ENCODE measurements at regions not wholly inside any gene's neighbourhood (a gene's known extent, or its start where the extent isn't known, plus 50 kb on each side); places are given as distances from the start of the nearest gene placed in this dataset. TPM values are rescaled to one million over a fixed set of nuclear protein-coding genes. Genes with fewer than 3 reads are reported as not detected.

DNA sequence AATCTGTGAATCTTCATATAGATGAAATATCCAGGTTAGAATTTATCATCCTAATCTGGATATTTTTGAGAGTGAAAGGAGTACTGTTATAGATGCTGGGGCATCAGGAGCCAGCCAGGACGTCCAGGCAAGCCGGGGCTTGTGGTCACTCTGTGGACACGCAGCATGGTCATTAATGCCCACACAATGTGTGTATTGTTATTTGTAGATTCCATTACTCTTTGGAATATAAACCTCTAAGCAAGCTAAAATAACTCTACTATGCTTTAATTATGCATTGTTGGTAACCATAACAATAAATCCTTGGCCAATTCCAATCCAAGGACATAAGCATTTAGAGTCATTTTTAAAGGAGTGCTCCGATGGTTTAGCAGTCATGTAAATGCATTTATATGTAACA is 137.9 kb downstream of the TM9SF2 start:
- DNase-seq: no peak

DNA sequence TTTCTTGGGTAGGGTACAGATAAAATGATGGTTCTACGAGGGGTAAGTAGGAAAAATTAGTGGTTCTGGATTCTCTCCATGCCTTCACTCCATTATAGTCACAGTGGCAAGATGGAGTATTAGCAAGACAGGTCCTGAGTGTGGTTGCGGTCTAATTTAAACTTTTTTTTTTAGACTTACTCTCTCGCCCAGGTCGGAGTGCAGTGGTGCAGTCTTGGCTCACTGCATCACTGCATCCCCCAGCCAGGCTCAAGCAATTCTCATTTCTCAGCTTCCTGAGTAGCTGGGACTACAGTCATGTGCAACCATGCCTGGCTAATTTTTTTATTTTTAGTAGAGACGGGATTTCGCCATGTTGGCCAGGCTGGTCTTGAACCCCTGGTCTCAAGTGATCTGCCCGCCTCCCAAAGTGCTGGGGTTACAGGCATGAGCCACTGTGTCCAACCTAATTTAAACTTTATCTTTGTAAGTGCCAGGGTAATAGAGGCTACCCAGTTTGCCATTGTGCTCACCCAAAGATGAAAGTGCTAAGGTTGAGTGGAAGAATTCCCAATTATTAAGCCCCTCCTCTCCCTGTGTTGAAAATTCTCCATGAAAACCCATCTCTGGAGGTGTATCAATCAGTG is 135.6 kb downstream of the TM9SF2 start:
- no peak for DNase-seq

DNA sequence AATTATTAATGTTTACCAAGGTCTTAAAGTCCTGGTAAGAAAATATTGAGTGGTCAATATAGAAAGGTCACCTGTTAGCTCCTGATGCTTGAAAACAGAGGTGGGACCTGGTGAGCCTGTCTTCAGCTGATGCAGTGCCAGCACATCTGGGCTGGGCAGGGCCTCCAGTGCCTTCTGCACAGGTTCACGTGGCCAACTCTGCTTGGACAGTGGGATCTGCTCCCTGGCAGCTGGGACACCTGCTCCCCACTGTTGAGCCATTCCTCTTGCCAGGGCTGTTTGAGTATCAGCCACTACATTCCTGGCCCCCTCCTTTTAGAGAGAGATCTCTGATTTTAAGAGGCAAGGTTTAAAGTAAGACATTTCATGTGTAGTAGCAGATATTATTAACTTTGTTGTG is 135.0 kb downstream of the TM9SF2 start:
- DNase-seq: no peak

DNA sequence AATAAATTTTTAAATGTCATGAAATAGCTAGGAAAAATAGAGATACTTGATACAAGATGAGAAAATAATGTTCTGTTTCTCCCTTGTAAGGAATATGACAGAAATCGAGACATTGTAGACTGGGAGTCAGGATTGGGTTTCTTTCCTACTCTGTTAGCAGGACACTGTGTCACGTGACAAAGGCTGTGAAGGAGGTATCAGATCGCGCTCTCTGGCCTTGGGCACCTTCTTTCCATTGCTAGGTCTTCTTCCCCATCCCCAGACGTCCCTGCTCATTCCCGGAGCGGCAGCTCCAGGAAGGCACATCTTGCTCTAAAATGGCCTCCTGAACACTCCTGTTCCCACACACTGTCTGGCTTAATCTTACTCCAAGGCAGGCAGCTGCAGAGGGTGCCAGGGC is 133.4 kb downstream of the TM9SF2 start:
- no peak for DNase-seq

DNA sequence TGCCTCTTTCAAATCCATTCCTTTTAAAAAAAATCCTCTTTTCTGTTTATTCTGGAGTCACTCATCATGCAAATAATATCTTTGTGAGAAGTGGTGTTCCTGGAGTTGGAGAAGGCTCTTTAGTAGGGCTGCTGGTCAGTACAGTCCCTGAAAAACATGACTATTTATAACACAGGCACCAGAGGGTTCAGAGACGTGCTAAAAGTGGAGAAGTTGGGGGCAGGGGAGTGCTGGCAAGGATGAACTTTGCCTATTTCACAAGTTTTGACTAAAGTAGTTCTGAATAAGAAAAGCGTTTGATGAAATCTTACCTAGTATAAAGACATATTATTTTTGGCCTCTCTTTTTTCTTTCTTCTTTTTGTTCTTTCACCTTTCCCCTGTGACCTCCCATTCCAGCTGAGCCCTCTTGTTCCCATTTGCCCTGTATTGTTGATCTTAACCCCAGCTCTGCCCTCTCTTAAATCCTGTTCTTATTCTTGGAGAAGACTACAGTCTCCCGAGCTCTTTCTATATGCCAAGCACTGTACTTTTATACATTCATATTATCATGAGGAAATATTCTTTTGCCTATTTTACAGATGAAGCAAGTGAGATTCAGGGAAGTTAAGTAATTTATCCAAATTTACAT is 129.1 kb downstream of the TM9SF2 start:
- DNase-seq: no peak

DNA sequence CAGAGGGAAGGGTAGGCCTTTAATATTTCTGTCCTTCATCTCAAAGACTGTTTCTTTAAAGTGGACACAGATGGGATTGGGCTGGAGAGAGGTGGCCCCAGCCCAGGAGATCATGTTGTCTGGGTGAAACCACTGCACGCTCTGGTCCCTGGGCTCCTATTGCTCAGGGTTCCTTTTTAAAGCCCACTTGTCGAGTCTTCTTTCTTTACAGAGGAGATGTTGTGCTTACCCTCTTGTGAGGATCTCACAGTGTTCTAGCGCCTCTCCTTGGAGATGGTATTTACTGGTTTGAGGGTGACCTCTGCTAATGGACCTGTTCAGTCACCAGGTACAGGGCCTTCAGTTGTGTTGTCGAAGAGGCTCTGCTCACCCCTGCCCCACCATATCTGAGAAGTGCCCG is 128.4 kb downstream of the TM9SF2 start:
- no peak for DNase-seq

DNA sequence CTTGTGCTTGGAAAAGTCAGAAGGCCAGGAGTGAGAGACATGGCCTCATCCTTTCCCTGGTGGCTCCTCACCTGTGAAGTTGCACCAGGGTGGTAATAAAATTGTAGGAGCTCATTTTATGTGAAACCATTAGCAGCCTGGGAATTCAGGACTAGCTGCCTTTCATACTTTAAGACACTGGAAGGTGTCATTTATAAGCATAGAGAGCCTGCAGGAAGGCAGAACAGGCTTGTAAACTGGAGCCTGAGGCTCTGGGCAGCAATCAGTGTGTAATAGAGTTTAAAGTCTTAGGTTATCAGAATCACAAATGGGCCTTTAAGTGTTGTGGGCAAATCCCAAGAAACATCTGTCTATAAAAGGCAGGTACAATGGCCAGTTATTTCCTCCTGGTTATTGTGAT is 127.2 kb downstream of the TM9SF2 start:
- no peak for DNase-seq

DNA sequence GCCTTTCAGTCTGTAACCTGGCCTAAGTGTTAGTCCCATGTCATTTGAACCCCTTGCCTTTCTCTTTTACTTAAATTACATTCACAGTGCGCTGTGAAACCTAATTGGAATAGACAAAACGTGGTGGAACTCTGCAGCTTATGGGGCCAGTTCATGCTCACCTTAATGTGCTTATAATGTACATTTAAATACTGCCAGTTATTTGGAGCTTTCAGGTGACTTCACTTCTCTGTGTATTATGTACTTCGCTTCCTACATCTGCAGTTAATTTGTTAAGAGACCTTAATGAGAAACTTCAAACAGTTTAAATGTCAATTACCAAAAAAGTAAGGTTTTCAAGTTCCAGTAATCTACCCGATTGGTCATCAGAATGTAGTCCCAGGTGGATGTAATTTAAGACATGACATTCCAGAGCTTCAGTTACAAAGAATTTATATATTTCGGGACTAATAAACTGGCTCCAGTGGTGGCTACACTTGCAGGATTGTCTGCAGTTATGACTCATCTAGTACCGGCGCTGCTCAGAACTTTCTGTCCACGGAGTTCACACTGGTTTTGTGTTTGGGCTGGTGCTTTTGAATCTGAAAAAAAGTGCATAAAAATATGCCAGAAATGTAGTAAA is 125.3 kb downstream of the TM9SF2 start:
- no peak for DNase-seq

DNA sequence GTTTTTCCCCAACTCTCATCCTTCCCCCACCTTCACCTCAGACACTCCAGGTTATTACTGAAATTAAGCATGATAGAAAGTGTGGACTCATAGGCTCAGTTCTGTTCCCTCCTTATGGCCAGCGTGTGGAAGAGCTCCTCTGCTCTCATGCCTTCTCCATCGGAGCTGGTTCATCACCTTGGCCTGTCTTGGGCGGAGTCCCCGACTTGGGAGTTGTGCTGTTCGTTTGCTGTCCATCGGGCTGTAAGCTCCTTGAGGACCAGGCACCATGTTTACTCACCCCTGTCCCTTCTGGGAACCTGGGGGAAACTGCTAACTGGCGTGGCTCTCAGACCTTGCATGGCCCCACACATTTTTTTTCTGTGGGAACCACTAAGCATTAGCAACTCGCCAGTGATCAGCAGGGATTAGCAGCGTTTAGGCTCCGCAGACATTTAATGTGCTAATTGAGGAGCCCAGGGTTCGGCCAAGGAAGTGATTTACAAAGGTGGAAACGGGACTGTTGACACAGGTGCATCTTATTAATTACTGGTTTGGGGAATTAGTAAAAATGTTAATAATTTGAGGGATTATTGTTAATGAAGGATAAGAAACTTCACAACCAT is 123.8 kb downstream of the TM9SF2 start:
- DNase-seq: no peak

DNA sequence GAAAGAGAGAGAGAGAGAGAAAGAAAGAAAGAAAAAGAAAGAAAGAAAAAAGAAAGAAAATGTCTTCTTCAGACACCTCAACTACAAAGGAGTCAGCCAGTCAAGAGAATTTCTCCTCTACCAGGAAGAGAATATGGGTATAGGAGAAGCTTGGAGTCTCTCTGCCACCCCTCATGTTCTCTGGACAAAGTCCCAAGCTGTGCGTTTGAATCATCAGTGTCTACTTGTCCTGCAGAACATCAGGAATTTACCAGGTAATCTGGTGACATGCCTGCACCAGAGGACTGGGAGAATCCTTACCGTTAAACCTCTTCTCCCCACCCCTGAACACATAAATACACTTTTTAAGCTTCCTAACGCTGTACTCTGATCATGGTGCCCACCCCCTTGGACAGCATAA is 119.5 kb downstream of the TM9SF2 start:
- no peak for DNase-seq

DNA sequence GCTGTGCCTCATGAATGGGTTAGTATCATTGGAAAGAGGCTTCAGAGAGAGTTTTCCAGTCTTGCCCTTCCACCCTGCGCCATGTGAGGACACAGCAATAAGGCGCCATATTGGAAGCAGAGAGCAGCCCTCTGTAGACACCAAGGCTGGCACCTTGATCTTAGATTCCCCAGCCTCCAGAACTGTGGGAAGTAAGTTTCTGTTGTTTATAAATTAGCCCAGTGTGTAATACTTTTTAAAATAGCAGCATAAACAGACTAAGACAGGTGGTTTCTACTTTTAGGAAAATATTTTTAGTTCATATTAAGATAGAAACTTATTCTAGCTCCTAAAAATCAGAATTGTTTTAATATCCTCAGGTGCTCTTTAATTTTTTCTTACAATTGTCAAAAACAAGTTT is 117.9 kb downstream of the TM9SF2 start:
- DNase-seq: no peak

DNA sequence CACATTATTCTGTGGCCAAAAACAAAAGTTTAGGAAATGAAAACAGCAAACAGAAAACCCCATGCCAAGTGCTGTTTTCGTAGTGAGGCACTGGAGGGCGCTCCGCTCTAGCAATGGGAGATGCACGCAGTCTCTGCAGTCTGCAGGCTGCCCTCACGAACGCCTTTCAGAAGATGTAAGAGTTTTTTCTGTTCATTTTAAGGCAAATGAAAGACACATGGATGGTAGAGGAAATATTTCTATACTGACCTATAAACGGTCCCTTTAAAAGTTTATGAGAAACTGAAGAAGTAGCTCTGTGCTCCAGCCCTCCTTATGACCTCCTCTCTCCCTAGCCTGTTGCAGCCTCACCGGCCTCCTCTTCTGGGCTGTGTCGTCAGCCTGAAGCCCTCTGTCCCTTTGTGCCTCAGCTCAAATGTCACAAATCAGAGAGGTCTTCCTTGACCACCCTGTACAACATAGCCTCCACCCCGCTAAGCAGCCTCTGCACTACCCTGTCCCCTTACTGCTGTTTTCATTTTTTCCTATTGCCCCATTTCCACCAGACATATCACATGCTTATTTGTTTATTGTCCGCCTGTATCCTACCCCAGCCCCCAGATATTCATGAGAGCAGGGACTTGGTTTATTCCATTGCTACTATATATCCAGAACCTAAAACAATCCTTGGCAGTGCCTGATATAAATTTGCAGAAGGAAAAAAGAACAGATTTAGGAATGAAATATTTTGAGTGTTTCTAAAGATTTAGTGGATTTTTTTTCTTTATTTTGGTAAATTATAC is 116.4 kb downstream of the TM9SF2 start:
- DNase-seq: peak; percentile 19

DNA sequence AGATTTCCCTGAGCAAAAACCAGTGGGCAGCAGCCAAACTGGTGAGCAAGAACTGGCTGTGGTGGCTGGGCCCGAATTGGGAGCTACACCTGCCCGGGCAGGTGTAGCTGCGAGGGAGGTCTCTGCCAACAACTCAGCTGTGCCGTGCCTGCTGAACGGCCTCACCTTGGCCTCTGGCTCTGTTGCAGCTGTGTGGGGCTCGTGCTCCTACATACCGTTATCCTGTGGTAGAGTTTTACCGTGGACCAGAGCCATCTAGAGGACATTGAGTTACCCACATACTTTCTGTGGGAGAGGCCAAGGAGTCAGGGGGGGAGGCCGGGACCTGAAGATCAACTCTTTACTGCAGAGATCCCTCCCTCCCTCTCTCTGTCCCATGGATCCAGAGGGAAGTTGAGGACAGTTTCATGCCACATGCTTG is 113.2 kb downstream of the TM9SF2 start:
- DNase-seq: no peak

Small RNAs in the stretch of these regions (small RNA-seq; reads per million reads assigned to genes)
- not detected for gene MIR4306 (ENCODE audit: low replicate concordance)
- gene RF00402 (ENCODE audit: low replicate concordance): not detected
